Kasumi-1 (cell line): ENCODE measurements at regions not wholly inside any gene's neighbourhood (a gene's known extent, or its start where the extent isn't known, plus 50 kb on each side); places are given as distances from the start of the nearest gene placed in this dataset.
A peak's percentile ranks its signal among the peaks of the same experiment; 100 is the strongest.

ENCODE experiments used
- DNase-seq, 2 experiments: peaks; one replicate each; lab custom pipeline; 2025; lab: John Stamatoyannopoulos, UW

GRCh38 chr14:64639340-64639821, 64.8 kb upstream of the PLEKHG3 start:
- DNase-seq, result no peak

GRCh38 chr14:64640839-64641238, 63.4 kb upstream of the PLEKHG3 start:
- no peak for DNase-seq

DNA sequence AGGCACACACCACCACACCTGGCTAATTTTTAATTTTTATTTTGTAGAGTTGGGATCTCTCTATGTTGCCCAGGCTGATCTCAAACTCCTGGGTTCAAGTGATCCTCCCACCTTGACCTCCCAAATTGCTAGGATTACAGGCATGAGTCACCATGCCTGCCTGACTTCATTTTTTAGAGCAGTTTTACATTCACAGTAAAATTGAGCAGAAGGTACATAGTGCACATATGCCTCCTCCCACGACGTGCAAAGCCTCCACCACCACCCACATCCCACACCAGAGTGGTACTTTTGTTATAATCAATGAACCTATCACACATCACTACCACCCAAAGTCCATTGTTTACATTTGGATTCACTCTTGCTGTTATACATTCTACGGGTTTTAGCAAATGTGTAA, 62.5 kb upstream of the PLEKHG3 start:
- no peak for DNase-seq

DNA sequence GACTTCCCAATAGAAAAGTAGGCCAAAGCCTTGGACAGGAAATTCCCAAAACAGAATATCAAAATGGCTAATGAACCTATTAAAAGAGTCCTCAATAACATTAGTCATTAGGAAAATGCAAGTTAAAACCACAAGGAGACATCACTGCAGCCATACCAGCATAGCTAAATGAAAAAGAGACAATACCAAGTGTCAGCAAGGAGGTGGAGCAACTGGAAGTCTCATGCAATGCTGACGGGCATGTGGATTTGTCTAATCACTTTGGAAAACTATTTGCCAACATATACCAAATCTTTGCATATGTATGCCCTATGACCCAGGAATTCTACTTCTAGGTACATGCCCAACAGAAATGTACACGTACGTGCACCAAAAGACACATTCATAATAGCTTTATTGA, 60.5 kb upstream of the PLEKHG3 start:
- DNase-seq, result no peak

DNA sequence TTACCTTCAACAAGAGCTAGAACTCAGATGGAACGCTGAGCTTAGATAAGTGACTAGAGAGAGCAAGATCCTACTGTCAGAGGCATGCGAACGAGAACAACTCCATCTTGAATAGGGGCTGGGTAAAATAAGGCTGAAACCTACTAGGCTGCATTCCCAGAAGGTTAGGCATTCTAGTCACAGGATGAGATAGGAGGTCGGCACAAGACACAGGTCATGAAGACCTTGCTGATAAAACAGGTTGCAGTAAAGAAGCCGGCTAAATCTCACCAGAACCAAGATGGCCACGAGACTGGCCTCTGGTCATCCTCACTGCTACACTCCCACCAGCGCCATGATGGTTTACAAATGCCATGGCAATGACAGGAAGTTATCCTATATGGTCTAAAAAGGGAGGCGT, 59.6 kb upstream of the PLEKHG3 start:
- DNase-seq, result no peak

- DNase-seq, result no peak
These were observed 58.9 kb upstream of the PLEKHG3 start for GRCh38 chr14:64645220-64645892.

DNA sequence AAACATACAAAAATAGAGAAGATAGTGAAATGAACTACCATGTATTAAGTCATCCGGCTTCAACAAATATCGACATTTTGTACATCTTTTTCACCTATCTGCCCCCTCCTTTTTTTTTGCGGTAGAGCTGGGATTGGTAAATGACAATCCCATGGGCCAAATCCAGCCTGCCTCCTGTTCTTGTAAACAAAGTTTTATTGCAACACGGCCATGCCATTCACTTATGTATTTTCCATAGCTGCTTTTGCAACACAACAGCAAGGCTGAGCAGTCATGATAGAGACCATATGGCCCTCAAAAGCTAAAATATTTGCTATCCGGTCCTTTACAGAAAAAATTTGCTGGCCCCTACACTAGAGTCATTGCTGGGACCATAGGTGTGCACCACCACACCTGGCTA, 58.1 kb upstream of the PLEKHG3 start:
- no peak for DNase-seq

DNA sequence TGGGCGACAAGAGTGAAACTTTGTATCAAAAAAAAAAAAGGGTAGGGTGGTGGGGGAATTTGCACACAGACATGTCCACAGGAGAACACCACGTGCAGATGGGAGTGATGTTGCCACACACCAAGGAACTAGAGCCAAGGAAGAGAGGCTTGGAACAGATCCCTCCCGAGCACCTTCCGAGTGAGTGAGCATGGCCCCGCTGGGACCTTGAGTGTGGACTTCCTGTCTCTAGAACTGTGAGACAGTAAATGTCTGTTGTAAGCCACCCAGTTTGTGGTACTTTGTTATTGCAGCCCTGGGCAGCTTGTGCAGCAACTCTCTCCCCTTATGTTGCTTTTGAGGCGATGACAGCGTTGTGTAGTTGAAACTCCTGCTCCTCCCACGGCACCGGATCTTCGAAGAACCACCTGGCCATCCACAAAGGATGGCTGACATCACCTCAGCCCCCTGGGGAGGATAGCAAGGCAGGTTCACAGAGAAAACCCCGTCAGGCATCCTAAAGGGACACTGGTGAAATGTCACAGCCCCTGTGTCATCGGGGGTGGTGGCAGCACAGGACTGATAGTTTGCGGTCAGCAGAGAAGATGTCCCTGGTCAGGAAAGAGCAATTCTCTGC, 54.7 kb upstream of the PLEKHG3 start:
- DNase-seq, result no peak

DNA sequence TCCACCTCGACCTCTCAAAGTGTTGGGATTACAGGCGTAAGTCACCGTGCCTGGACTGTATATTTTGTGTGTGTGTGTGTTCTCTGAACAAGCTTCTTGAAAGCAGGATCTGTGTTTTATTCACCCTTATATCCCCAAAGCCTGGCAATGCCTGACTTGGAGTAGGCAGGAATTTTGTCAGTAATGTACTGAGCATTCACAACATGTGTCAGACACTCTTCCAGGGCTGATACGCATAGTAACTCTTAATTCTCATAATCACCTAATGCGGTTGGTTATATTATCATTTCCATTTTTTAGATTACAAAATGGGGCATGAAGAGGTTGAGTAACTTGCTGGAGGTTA, 50.4 kb upstream of the PLEKHG3 start:
- DNase-seq, result no peak

DNA sequence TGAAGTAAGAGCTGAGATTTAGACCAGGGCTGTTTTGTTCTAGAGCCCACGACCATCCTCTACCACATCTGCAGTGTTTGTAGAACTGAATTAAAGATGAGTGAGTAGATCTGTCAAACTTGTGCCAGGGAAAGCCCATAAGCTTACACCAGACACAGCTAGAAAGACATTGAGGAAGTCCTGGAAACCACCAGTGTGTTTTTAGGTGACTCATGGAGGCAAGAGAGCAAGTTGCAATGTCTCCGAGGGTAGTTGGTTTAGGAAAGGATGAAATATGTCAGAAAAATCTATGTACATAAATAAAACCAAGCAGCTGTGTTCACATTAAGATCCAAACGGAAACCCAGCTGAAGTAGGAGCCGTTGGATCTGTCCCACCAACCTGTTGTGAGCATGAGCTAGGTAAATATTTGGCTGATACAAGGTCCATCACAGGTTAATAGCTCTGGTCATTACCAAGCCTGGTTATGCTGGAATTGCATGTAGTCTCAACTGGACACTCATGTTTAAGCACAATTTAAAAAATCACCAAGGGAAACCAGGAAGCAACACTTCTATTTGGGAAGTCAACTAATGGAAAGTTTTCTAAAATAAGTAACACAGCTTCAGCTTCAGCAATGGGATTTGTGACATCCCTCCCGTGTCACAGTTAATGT, 49.9 kb upstream of the PLEKHG3 start:
- DNase-seq, result peak; percentile 92 to 94
